ENCODE measurements at regions not wholly inside any gene's neighbourhood (a gene's known extent, or its start where the extent isn't known, plus 50 kb on each side); places are given as distances from the start of the nearest gene placed in this dataset.

- TF ChIP-seq CEBPB (IDR thresholded peaks at IDR 0.05; ENCODE audit: low read depth, low read length): no peak
- no peak for TF ChIP-seq CTCF (conservative IDR thresholded peaks at IDR 0.05; ENCODE audit: low read depth, low read length)
- TF ChIP-seq NFE2L2 (IDR thresholded peaks at IDR 0.05; ENCODE audit: low read depth, low read length): no peak
- no peak for TF ChIP-seq ELK1 (IDR thresholded peaks at IDR 0.05; ENCODE audit: borderline replicate concordance, low read depth, low read length)
- TF ChIP-seq POLR2A (IDR thresholded peaks at IDR 0.05; ENCODE audit: low read depth, low read length): no peak
- no peak for TF ChIP-seq BHLHE40 (IDR thresholded peaks at IDR 0.05; ENCODE audit: low read depth, low read length)
Measured at GRCh38 chr7:18226598-18226997, 199.0 kb upstream of the PRPS1L1 start.

All from IMR-90 (cell line).